Urothelium cell line (cell line): ENCODE measurements at regions not wholly inside any gene's neighbourhood (a gene's known extent, or its start where the extent isn't known, plus 50 kb on each side); places are given as distances from the start of the nearest gene placed in this dataset.
"Not testable (repeated sequence)": the region's sequence is repeated elsewhere in the genome, so short reads cannot be mapped to it uniquely, and the experiment has no call there.

Experiments
- DNase-seq: peaks from one replicate; pipeline ENCODE4 v3.0.0; 2011; ENCODE audit warnings: low spot score, mixed read lengths
- FAIRE-seq: peaks from 2 replicates; lab custom pipeline; 2011; peaks lifted over from hg19 to GRCh38; lab: Jason Lieb, UNC

GRCh38 chr4:82301390-82301789 lies 72.4 kb downstream of the HNRNPD start:
- not testable (repeated sequence) for FAIRE-seq, DNase-seq

GRCh38 chr4:82293304-82293703 lies 80.5 kb downstream of the HNRNPD start:
- no peak for DNase-seq
- FAIRE-seq, result no peak

- DNase-seq, result no peak
- FAIRE-seq, result peak; percentile 23
Observed at GRCh38 chr4:82287720-82288119, 86.1 kb downstream of the HNRNPD start.

GRCh38 chr4:82284858-82285805 lies 88.7 kb downstream of the HNRNPD start:
- FAIRE-seq (peak; percentile 95), DNase-seq (peak; percentile 97)

- no peak for FAIRE-seq
- DNase-seq, result peak; percentile 21
Observed at GRCh38 chr4:82284475-82284857, 89.3 kb downstream of the HNRNPD start.

GRCh38 chr4:82282875-82283274 lies 90.9 kb downstream of the HNRNPD start:
- FAIRE-seq, result no peak
- no peak for DNase-seq

GRCh38 chr4:82279550-82279949 lies 94.2 kb downstream of the HNRNPD start:
- not testable (repeated sequence) for DNase-seq, FAIRE-seq

- DNase-seq (no peak), FAIRE-seq (no peak)
Observed at GRCh38 chr4:82276332-82276640, 97.5 kb downstream of the HNRNPD start.

- FAIRE-seq (no peak), DNase-seq (no peak)
Observed at GRCh38 chr4:82275431-82276331, 98.1 kb downstream of the HNRNPD start.

GRCh38 chr4:82274700-82275099 lies 99.1 kb downstream of the HNRNPD start:
- not testable (repeated sequence) for FAIRE-seq, DNase-seq

- not testable (repeated sequence) for DNase-seq, FAIRE-seq
Observed at GRCh38 chr4:82272523-82272922, 101.3 kb downstream of the HNRNPD start.

- DNase-seq, FAIRE-seq: not testable (repeated sequence)
Observed at GRCh38 chr4:82271915-82272480, 101.8 kb downstream of the HNRNPD start.

GRCh38 chr4:82268826-82269193 lies 105.0 kb downstream of the HNRNPD start:
- no peak for FAIRE-seq
- DNase-seq, result no peak

GRCh38 chr4:82268050-82268825 lies 105.6 kb downstream of the HNRNPD start:
- DNase-seq (peak; percentile 67), FAIRE-seq (no peak)

GRCh38 chr4:82267506-82267905 lies 106.3 kb downstream of the HNRNPD start:
- FAIRE-seq, result no peak

GRCh38 chr4:82266345-82266744 lies 107.4 kb downstream of the HNRNPD start:
- no peak for FAIRE-seq
- DNase-seq, result no peak

More at GRCh38 chr4:82267506-82267905, 106.3 kb downstream of the HNRNPD start:
- DNase-seq, result no peak

- FAIRE-seq, result no peak
- DNase-seq, result no peak
Observed at GRCh38 chr4:82261084-82261483, 112.7 kb downstream of the HNRNPD start.

- FAIRE-seq (no peak), DNase-seq (no peak)
Observed at GRCh38 chr4:82260632-82261031, 113.2 kb downstream of the HNRNPD start.

- no peak for DNase-seq
- FAIRE-seq, result no peak
Observed at GRCh38 chr4:82256718-82257117, 117.1 kb downstream of the HNRNPD start.

- FAIRE-seq (no peak), DNase-seq (no peak)
Observed at GRCh38 chr4:82255657-82256056, 118.1 kb downstream of the HNRNPD start.
